CD4-positive, alpha-beta T cell treated with Interleukin-15 for 1 hour (primary cell): ENCODE measurements at regions not wholly inside any gene's neighbourhood (a gene's known extent, or its start where the extent isn't known, plus 50 kb on each side); places are given as distances from the start of the nearest gene placed in this dataset.

Source experiments
- DNase-seq: peaks from one replicate; pipeline ENCODE4 v3.0.0-alpha.2; 2020

GRCh38 chr11:127193950-127194349, 193.4 kb upstream of the KIRREL3 start:
- DNase-seq = no peak

GRCh38 chr11:127191689-127192088, 191.1 kb upstream of the KIRREL3 start:
- no peak for DNase-seq

GRCh38 chr11:127191261-127191660, 190.7 kb upstream of the KIRREL3 start:
- no peak for DNase-seq

GRCh38 chr11:127182586-127183203, 182.1 kb upstream of the KIRREL3 start:
- no peak for DNase-seq

- no peak for DNase-seq
Measured at GRCh38 chr11:127157225-127157624, 156.7 kb upstream of the KIRREL3 start.

- no peak for DNase-seq
Measured at GRCh38 chr11:127149410-127149809, 148.8 kb upstream of the KIRREL3 start.

- no peak for DNase-seq
Measured at GRCh38 chr11:127143251-127143650, 142.7 kb upstream of the KIRREL3 start.

GRCh38 chr11:127138613-127139012, 138.0 kb upstream of the KIRREL3 start:
- no peak for DNase-seq

- DNase-seq = no peak
Measured at GRCh38 chr11:127137771-127138280, 137.3 kb upstream of the KIRREL3 start.

- no peak for DNase-seq
Measured at GRCh38 chr11:127136438-127136837, 135.9 kb upstream of the KIRREL3 start.

GRCh38 chr11:127135256-127135655, 134.7 kb upstream of the KIRREL3 start:
- no peak for DNase-seq

GRCh38 chr11:127133061-127133460, 132.5 kb upstream of the KIRREL3 start:
- DNase-seq = no peak

GRCh38 chr11:127130321-127130720, 129.8 kb upstream of the KIRREL3 start:
- no peak for DNase-seq

GRCh38 chr11:127126986-127127385, 126.4 kb upstream of the KIRREL3 start:
- DNase-seq = no peak

- no peak for DNase-seq
Measured at GRCh38 chr11:127119356-127119755, 118.8 kb upstream of the KIRREL3 start.

GRCh38 chr11:127118811-127119210, 118.2 kb upstream of the KIRREL3 start:
- no peak for DNase-seq

GRCh38 chr11:127117231-127117739, 116.7 kb upstream of the KIRREL3 start:
- DNase-seq = no peak

- no peak for DNase-seq
Measured at GRCh38 chr11:127115844-127116243, 115.3 kb upstream of the KIRREL3 start.

GRCh38 chr11:127114035-127114434, 113.5 kb upstream of the KIRREL3 start:
- no peak for DNase-seq

- DNase-seq = no peak
Measured at GRCh38 chr11:127110542-127110941, 110.0 kb upstream of the KIRREL3 start.

GRCh38 chr11:127109796-127110480, 109.4 kb upstream of the KIRREL3 start:
- DNase-seq = no peak

GRCh38 chr11:127108838-127109237, 108.3 kb upstream of the KIRREL3 start:
- no peak for DNase-seq

- no peak for DNase-seq
Measured at GRCh38 chr11:127106938-127107337, 106.4 kb upstream of the KIRREL3 start.
